HFF-Myc (cell line): ENCODE measurements at regions not wholly inside any gene's neighbourhood (a gene's known extent, or its start where the extent isn't known, plus 50 kb on each side); places are given as distances from the start of the nearest gene placed in this dataset.

Experiments
- DNase-seq: peaks from one replicate; pipeline ENCODE4 v3.0.0-alpha.2; 2011; ENCODE audit warnings: low read depth; ENCODE audit errors: extremely low read depth
- H3K4me3 ChIP-seq: replicated peaks from 2 replicates; pipeline ENCODE4 v1.5.1; 2011; ENCODE audit warnings: low read depth, mild to moderate bottlenecking, control low read depth, low read length
- TF ChIP-seq, protein P1 (sequence below): IDR thresholded peaks from 2 replicates; pipeline ENCODE4 v1.5.1; 2012; ENCODE audit warnings: mild to moderate bottlenecking, low read depth, low read length, control low read depth; ENCODE audit errors: missing control alignments

GRCh38 chr3:95348879-95349278 is 1286.0 kb downstream of the NSUN3 start:
- DNase-seq = no peak
- TF ChIP-seq, protein P1, sequence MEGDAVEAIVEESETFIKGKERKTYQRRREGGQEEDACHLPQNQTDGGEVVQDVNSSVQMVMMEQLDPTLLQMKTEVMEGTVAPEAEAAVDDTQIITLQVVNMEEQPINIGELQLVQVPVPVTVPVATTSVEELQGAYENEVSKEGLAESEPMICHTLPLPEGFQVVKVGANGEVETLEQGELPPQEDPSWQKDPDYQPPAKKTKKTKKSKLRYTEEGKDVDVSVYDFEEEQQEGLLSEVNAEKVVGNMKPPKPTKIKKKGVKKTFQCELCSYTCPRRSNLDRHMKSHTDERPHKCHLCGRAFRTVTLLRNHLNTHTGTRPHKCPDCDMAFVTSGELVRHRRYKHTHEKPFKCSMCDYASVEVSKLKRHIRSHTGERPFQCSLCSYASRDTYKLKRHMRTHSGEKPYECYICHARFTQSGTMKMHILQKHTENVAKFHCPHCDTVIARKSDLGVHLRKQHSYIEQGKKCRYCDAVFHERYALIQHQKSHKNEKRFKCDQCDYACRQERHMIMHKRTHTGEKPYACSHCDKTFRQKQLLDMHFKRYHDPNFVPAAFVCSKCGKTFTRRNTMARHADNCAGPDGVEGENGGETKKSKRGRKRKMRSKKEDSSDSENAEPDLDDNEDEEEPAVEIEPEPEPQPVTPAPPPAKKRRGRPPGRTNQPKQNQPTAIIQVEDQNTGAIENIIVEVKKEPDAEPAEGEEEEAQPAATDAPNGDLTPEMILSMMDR = no peak
- no peak overlapping the region for H3K4me3 ChIP-seq

DNA sequence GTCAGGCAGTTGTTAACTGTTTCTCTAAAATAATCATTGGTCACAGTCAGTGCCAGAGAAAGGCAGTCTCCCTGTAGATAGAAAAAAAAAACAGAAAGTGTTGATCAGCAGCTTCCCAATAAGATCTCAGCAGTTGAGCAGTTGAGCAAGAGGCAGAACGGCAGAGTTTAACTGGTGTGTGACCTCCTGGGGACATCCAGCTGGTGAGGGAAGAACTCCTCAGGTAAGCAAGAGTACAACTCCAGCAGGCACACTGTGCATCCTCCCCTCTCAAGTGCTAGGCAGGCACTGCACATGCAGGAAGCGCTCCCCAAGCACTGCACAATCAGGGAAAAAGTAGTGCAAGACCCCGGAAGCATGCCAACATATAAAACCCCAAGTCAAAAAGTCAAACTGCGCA is 1287.2 kb downstream of the NSUN3 start:
- no peak for DNase-seq
- no peak overlapping the region for H3K4me3 ChIP-seq
- TF ChIP-seq, protein P1 = no peak

DNA sequence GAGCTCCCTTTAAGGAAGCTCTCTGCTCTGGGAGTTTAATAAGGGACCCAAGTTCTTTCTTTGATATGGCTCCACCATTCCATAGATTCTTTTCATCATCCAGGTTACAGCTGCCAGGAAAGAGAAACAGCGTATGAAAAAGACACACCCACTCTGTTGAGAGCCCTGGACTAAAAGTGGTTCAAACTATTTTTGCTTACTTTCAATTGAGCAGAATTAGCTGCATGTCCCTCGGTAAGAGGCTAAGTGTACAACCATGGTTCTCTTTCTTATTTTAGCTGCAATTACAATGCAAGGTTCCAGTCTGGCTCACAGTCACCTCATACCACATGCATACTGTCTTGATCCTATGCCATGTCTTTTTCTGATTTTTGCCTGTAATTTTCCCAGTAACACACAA is 1288.3 kb downstream of the NSUN3 start:
- TF ChIP-seq, protein P1 = no peak
- DNase-seq = no peak
- H3K4me3 ChIP-seq = no peak overlapping the region

DNA sequence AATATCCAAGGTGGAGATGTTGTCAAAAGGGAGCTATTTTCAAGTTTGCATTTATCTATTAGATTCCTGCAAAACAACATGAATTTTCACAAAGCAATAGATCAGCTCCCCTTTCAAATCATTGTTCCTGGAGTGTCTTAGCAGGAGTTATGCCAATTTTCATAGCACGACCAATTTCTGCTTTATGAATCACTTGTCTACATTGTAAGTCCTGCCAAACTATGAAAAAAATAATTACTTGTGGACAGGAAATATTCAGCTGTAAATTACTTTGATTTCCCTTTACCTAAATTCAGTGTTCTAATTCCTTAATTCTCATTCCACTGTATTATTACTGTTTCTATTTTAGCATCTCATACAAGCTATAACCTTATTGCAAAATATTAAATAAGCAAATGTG is 1289.6 kb downstream of the NSUN3 start:
- DNase-seq = no peak
- TF ChIP-seq, protein P1 = no peak

GRCh38 chr3:95354489-95354888 is 1291.6 kb downstream of the NSUN3 start:
- H3K4me3 ChIP-seq = no peak overlapping the region
- DNase-seq = no peak
- TF ChIP-seq, protein P1 = no peak

More for the DNA sequence above, 1289.6 kb downstream of the NSUN3 start:
- H3K4me3 ChIP-seq = no peak overlapping the region

DNA sequence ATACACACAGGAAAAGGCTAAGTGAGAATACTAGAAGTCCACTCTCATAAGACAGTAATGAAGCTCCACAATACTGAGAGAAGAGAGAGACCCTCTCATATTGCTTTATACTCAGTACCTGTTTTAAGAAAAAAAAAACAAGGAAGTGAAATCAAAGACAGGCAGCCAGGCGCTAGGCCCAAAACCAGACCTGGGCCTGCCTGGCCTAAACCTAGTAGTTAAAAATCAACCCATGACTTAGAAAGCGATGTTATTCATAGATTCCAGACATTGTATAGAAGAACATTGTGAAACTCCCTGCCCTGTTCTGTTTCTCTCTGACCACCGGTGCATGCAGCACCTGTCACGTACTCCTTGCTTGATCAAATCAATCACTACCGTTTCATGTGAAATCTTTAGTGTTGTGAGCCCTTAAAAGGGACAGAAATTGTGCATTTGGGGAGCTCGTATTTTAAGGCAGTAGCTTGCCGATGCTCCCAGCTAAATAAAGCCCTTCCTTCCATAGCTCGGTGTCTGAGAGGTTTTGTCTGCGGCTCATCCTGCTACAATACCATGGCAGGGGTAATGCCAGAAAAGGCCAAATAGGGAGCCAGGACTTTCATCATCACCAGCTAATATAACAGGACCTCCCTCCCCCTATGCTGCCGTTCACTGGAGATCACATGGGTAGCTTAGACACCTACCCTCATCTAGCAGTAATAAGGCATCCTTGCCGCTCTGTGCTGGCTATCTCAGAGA is 1294.1 kb downstream of the NSUN3 start:
- TF ChIP-seq, protein P1 = no peak
- DNase-seq = no peak
- H3K4me3 ChIP-seq = no peak overlapping the region
